ENCODE measurements at regions not wholly inside any gene's neighbourhood (a gene's known extent, or its start where the extent isn't known, plus 50 kb on each side); places are given as distances from the start of the nearest gene placed in this dataset.

GRCh38 chr4:162938738-162939485 is 227.8 kb downstream of the NAF1 start:
- Mint-ChIP-seq H3K4me1 (no peaks in the 10 kb centered on the region), H3K9me3 (no peaks in the 10 kb centered on the region), H3K27ac (no peak overlapping the region), H3K4me3 (no peak overlapping the region), H3K36me3 (ENCODE audit: low read depth) (no peaks in the 10 kb centered on the region), H3K27me3 (ENCODE audit: low read depth, poor library complexity) (no peaks in the 10 kb centered on the region)
- no peak for DNase-seq
- TF ChIP-seq CTCF (IDR thresholded peaks at IDR 0.05), result no peak

- no peaks in the 10 kb centered on the region for H3K27me3 Mint-ChIP-seq (ENCODE audit: low read depth, poor library complexity)
- peaks cover 5% of the 10 kb centered on the region for H3K4me1 Mint-ChIP-seq
- TF ChIP-seq CTCF (IDR thresholded peaks at IDR 0.05), result no peak
- H3K36me3 Mint-ChIP-seq (ENCODE audit: low read depth), result no peaks in the 10 kb centered on the region
- H3K27ac Mint-ChIP-seq, result no peak overlapping the region
- DNase-seq, result no peak
- no peak overlapping the region for H3K4me3 Mint-ChIP-seq
- H3K9me3 Mint-ChIP-seq, result no peaks in the 10 kb centered on the region
Measured at GRCh38 chr4:162935214-162935613, 231.5 kb downstream of the NAF1 start.

DNA sequence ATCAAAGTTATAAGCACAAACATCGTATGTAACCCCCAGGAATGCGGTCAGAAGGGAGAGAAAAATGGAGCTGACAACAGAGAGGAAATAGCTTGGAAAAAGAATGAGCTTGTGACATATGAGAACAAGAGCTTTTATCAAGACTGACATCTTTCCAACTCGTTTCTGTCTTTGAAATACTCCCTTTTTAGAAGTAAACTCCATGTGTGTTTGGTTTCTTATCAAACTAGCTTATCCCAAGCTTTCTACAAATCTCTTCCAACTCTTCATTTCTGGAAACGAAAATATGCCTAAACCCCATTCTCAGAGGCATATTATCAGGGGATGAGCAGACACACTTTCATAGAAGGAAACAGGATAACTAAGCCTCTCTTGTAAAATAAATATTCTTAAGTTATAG is 235.4 kb downstream of the NAF1 start:
- DNase-seq, result no peak
- Mint-ChIP-seq H3K9me3 (no peaks in the 10 kb centered on the region), H3K4me3 (no peak overlapping the region), H3K27ac (no peak overlapping the region), H3K36me3 (ENCODE audit: low read depth) (no peaks in the 10 kb centered on the region), H3K27me3 (ENCODE audit: low read depth, poor library complexity) (no peaks in the 10 kb centered on the region), H3K4me1 (peaks cover 5% of the 10 kb centered on the region)
- TF ChIP-seq CTCF (IDR thresholded peaks at IDR 0.05), result no peak

DNA sequence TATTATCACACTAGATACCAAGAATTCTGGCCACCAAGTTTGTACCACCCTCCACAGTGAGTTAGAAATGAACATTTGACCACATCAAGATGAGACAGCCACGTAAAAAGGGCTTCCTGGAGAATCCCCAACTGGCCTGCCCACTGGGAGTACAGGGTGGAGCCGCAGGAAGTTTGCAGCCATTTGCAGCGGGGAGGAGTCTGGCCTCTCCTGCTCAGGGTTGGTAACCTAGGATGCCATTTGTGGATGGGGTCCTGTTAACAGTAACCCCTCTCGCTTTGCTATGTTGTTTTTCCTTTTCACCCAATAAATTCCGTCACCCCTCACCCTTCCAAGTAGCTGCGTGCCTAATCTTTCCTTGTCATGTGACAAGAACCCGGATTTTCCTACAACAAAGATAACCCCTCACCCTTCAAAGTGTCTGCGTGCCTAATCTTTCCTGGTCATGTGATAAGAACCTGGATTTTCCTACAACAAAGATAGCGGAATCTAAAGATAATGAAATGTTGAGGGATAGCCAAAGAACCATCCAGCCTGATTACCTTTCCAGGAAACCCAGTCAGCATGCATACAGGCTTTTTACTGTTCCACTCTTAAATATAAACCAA is 245.4 kb downstream of the NAF1 start:
- no peak for DNase-seq
- no peaks in the 10 kb centered on the region for H3K4me1 Mint-ChIP-seq
- peak overlapping the region; percentile 36 for H3K27ac Mint-ChIP-seq
- peaks cover 25% of the 10 kb centered on the region for H3K9me3 Mint-ChIP-seq
- H3K36me3 Mint-ChIP-seq (ENCODE audit: low read depth), result no peaks in the 10 kb centered on the region
- no peak for TF ChIP-seq CTCF (IDR thresholded peaks at IDR 0.05)
- peaks cover 6% of the 10 kb centered on the region for H3K27me3 Mint-ChIP-seq (ENCODE audit: low read depth, poor library complexity)
- no peak overlapping the region for H3K4me3 Mint-ChIP-seq

- DNase-seq, result no peak
- no peak for TF ChIP-seq CTCF (IDR thresholded peaks at IDR 0.05)
- Mint-ChIP-seq H3K4me1 (no peaks in the 10 kb centered on the region), H3K27me3 (ENCODE audit: low read depth, poor library complexity) (peaks cover 6% of the 10 kb centered on the region), H3K4me3 (no peak overlapping the region), H3K36me3 (ENCODE audit: low read depth) (no peaks in the 10 kb centered on the region), H3K27ac (no peak overlapping the region), H3K9me3 (peaks cover 30% of the 10 kb centered on the region)
Measured at GRCh38 chr4:162920649-162921048, 246.0 kb downstream of the NAF1 start.

GRCh38 chr4:162912482-162912881 is 254.2 kb downstream of the NAF1 start:
- Mint-ChIP-seq H3K27ac (no peak overlapping the region), H3K4me1 (no peaks in the 10 kb centered on the region), H3K27me3 (ENCODE audit: low read depth, poor library complexity) (peaks cover 4% of the 10 kb centered on the region), H3K9me3 (peaks cover 22% of the 10 kb centered on the region), H3K4me3 (no peak overlapping the region), H3K36me3 (ENCODE audit: low read depth) (no peaks in the 10 kb centered on the region)
- DNase-seq, result no peak
- TF ChIP-seq CTCF (IDR thresholded peaks at IDR 0.05), result no peak

Data from nephron progenitor cell (in vitro differentiated cells).